Endothelial cell of umbilical vein (primary cell): ENCODE measurements at regions not wholly inside any gene's neighbourhood (a gene's known extent, or its start where the extent isn't known, plus 50 kb on each side); places are given as distances from the start of the nearest gene placed in this dataset.

ENCODE experiments used
- CTCF ChIP-seq, 2 donors: IDR thresholded peaks; 1 replicate in 1 of 2; 2 replicates in 1 of 2; pipeline ENCODE4 v1.5.1; 2011; ENCODE audit warnings: low read length in 2 of 2, mild to moderate bottlenecking in 2 of 2, moderate library complexity in 2 of 2, control low read depth in 1 of 2, inconsistent platforms in 1 of 2, low read depth in 1 of 2; ENCODE audit not compliant: insufficient read depth in 1 of 2; ENCODE audit errors: extremely low read depth in 1 of 2
- EZH2 ChIP-seq: IDR thresholded peaks from 2 replicates; pipeline ENCODE4 v1.6.1; 2012; ENCODE audit warnings: borderline replicate concordance, low read depth, mild to moderate bottlenecking, moderate library complexity, low read length, inconsistent platforms; ENCODE audit not compliant: severe bottlenecking
- FOS ChIP-seq: IDR thresholded peaks from 2 replicates; pipeline ENCODE4 v1.6.1; 2011; ENCODE audit warnings: mild to moderate bottlenecking, low read length, moderate library complexity, borderline replicate concordance; ENCODE audit not compliant: insufficient read depth
- JUN ChIP-seq: IDR thresholded peaks from 2 replicates; pipeline ENCODE4 v1.6.1; 2011; ENCODE audit warnings: borderline replicate concordance, low read depth; ENCODE audit not compliant: insufficient read length, insufficient read depth
- MYC ChIP-seq: IDR thresholded peaks from one replicate; pipeline ENCODE4 v1.6.1; 2011; ENCODE audit warnings: mild to moderate bottlenecking, low read depth, low read length
- POLR2A ChIP-seq: IDR thresholded peaks from 2 replicates; pipeline ENCODE4 v1.6.1; 2012; ENCODE audit warnings: low read depth, mild to moderate bottlenecking, control low read depth, low read length
- POLR2AphosphoS5 ChIP-seq: IDR thresholded peaks from 2 replicates; pipeline ENCODE4 v1.6.1; 2012; ENCODE audit warnings: low read depth, mild to moderate bottlenecking, control low read depth, low read length, moderate library complexity; ENCODE audit not compliant: insufficient read depth
- TF ChIP-seq, protein P1 (sequence below): IDR thresholded peaks from 2 replicates; pipeline ENCODE4 v1.6.1; 2011; ENCODE audit not compliant: insufficient read depth, insufficient read length

- TF ChIP-seq CTCF (IDR thresholded peaks at IDR 0.05; ENCODE audit: extremely low read depth in 1 of 2, insufficient read depth in 1 of 2, low read depth in 1 of 2, low read length in 2 of 2) (no peak), POLR2AphosphoS5 (no peak), EZH2 (no peak), FOS (no peak), POLR2A (no peak), JUN (no peak), MYC (no peak)
- TF ChIP-seq, protein P1, sequence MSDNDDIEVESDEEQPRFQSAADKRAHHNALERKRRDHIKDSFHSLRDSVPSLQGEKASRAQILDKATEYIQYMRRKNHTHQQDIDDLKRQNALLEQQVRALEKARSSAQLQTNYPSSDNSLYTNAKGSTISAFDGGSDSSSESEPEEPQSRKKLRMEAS = no peak
Observed at GRCh38 chr14:60585676-60586075, 63.6 kb downstream of the SIX1 start.
